B cell (primary cell): ENCODE measurements at regions not wholly inside any gene's neighbourhood (a gene's known extent, or its start where the extent isn't known, plus 50 kb on each side); places are given as distances from the start of the nearest gene placed in this dataset.

Experiments
- ATAC-seq: fragments of 200-7000 bp; cut with Tn5 transposase; one replicate; pipeline ENCODE4 v1.10.0; 2021; ENCODE audit warnings: low read depth, mild to moderate bottlenecking, moderate number of reproducible peaks, moderate library complexity
- CTCF ChIA-PET: fragments of 350-600 bp; sonication (Branson Sonifier 250); formaldehyde crosslinking; loops from one replicate; lab custom pipeline; 2021; ENCODE audit warnings: antibody characterized with exemption, inconsistent platforms; lab: Charles Lee
- POLR2A ChIA-PET: fragments of 350-600 bp; sonication (Branson Sonifier 250); formaldehyde crosslinking; loops from one replicate; lab custom pipeline; 2021; ENCODE audit warnings: antibody characterized with exemption; lab: Charles Lee
- DNase-seq: peaks from one replicate; pipeline ENCODE4 v3.0.0; 2013
- H2AFZ ChIP-seq: 2 replicates; pipeline ENCODE4 v1.6.1; 2012; ENCODE audit warnings: mild to moderate bottlenecking, low read depth, low read length; ENCODE audit not compliant: insufficient read depth, poor library complexity, severe bottlenecking
- H3K27ac ChIP-seq, 2 donors: 1 replicate in 1 of 2; 2 replicates in 1 of 2; pipeline ENCODE4 v1.5.1; 2012 to 2013; ENCODE audit warnings: low read length in 2 of 2, mild to moderate bottlenecking in 2 of 2, moderate library complexity in 1 of 2
- H3K27me3 ChIP-seq, 4 experiments: fragments of 200-600 bp in 1 of 4; sonication (generic) in 1 of 4; replicated peaks in 1 of 4; 1 replicate in 2 of 4; 2 replicates in 2 of 4; pipeline versions ENCODE4 v1.6.1 to v1.7.0; 2013 to 2016; ENCODE audit warnings: low read length in 3 of 4, mild to moderate bottlenecking in 2 of 4, mixed read lengths in 1 of 4, moderate library complexity in 1 of 4; ENCODE audit not compliant: insufficient read depth in 4 of 4, control insufficient read depth in 3 of 4; ENCODE audit errors: control extremely low read depth in 1 of 4
- H3K36me3 ChIP-seq, 2 experiments: replicated peaks in 1 of 2; 1 replicate in 1 of 2; 2 replicates in 1 of 2; pipeline versions ENCODE4 v1.6.1 to v1.7.1; 2013; ENCODE audit warnings: low read length in 1 of 2; ENCODE audit not compliant: insufficient read depth in 2 of 2, control insufficient read depth in 1 of 2; ENCODE audit errors: control extremely low read depth in 1 of 2, extremely low read depth in 1 of 2
- H3K4me1 ChIP-seq, 2 donors: fragments of 200-600 bp in 1 of 2; sonication (generic) in 1 of 2; 1 replicate in 1 of 2; 2 replicates in 1 of 2; pipeline versions ENCODE4 v1.5.1 to v1.6.1; 2013 to 2017; ENCODE audit warnings: low read length in 2 of 2; ENCODE audit not compliant: control insufficient read depth in 2 of 2, insufficient read depth in 2 of 2
- H3K4me2 ChIP-seq: replicated peaks from 2 replicates; pipeline ENCODE3; 2012; ENCODE audit warnings: mild to moderate bottlenecking, low read depth, low read length; ENCODE audit not compliant: poor library complexity, severe bottlenecking
- H3K4me3 ChIP-seq, 5 experiments: fragments of 200-600 bp in 1 of 5; sonication (generic) in 1 of 5; 1 replicate in 3 of 5; 2 replicates in 2 of 5; pipeline versions ENCODE4 v1.5.1 to v1.7.0; 2011 to 2016; ENCODE audit warnings: low read length in 4 of 5, mild to moderate bottlenecking in 4 of 5, low read depth in 2 of 5, control low read depth in 1 of 5, moderate library complexity in 1 of 5; ENCODE audit not compliant: insufficient read depth in 1 of 5; ENCODE audit errors: control extremely low read depth in 1 of 5, extremely low read depth in 1 of 5
- H3K79me2 ChIP-seq: fragments of 200-600 bp; sonication (generic); one replicate; pipeline ENCODE4 v1.6.0; 2016; ENCODE audit warnings: low read length; ENCODE audit not compliant: control insufficient read depth, insufficient read depth
- H3K9ac ChIP-seq: fragments of 200-600 bp; sonication (generic); 2 replicates; pipeline ENCODE4 v1.6.1; 2017; ENCODE audit warnings: mild to moderate bottlenecking, low read length, moderate library complexity
- H3K9me3 ChIP-seq, 3 donors: one replicate each; pipeline versions ENCODE4 v1.6.1 to v1.7.1; 2013; ENCODE audit warnings: low read length in 2 of 3; ENCODE audit not compliant: control insufficient read depth in 2 of 3, insufficient read depth in 1 of 3; ENCODE audit errors: control extremely low read depth in 1 of 3
- H4K20me1 ChIP-seq: 2 replicates; pipeline ENCODE4 v1.6.0; 2012; ENCODE audit warnings: mild to moderate bottlenecking, low read length; ENCODE audit not compliant: insufficient read depth, control insufficient read depth, poor library complexity, severe bottlenecking
- H3K27ac Mint-ChIP-seq: one replicate; pipeline ENCODE4 v1.8.0; 2021; ENCODE audit warnings: mixed read lengths
- H3K27me3 Mint-ChIP-seq: one replicate; pipeline ENCODE4 v1.8.0; 2021; ENCODE audit warnings: mixed read lengths
- H3K4me1 Mint-ChIP-seq: one replicate; pipeline ENCODE4 v1.8.0; 2021; ENCODE audit warnings: mixed read lengths
- H3K4me3 Mint-ChIP-seq: one replicate; pipeline ENCODE4 v1.8.0; 2021; ENCODE audit warnings: mixed read lengths
- H3K9me3 Mint-ChIP-seq: one replicate; pipeline ENCODE4 v1.8.0; 2022; ENCODE audit warnings: mixed read lengths; ENCODE audit not compliant: insufficient read depth
- CTCF ChIP-seq: fragments of 200-600 bp; IDR thresholded peaks from one replicate; pipeline ENCODE4 v1.8.0; 2022; ENCODE audit warnings: antibody characterized with exemption, mild to moderate bottlenecking
- EZH2 ChIP-seq: IDR thresholded peaks from 2 replicates; pipeline ENCODE4 v1.6.1; 2012; ENCODE audit warnings: borderline replicate concordance, low read depth, mild to moderate bottlenecking, moderate library complexity, low read length; ENCODE audit not compliant: insufficient read depth, poor library complexity, severe bottlenecking
- WGBS: methylation state at CpG from one replicate; pipeline ENCODE4 v1.1.5; 2013; ENCODE audit warnings: missing lambda C conversion rate; ENCODE audit not compliant: insufficient coverage; 5-methylcytosine and 5-hydroxymethylcytosine counted together
- intact Hi-C: fragments of 100-400 bp; cut with micrococcal nuclease; formaldehyde crosslinking; loops from one replicate; pipeline ENCODE4 v1.10.0; 2022

GRCh38 chr18:2337552-2338141, 233.7 kb downstream of the METTL4 start:
- Histone ChIP-seq H3K36me3 (no peaks in the 10 kb centered on the region), H3K79me2 (no peaks in the 10 kb centered on the region), H3K4me2 (no peak overlapping the region), H3K4me3 (no peak overlapping the region), H3K9ac (no peak overlapping the region), H4K20me1 (no peaks in the 10 kb centered on the region), H3K27me3 (peaks cover 0 to 4% (median 0%) of the 10 kb centered on the region in 4 experiments), H3K9me3 (no peaks in the 10 kb centered on the region), H3K4me1 (no peaks in the 10 kb centered on the region), H2AFZ (no peak overlapping the region), H3K27ac (no peak overlapping the region)
- CTCF ChIA-PET = interaction anchor here (1.1 to 6.5 kb wide), 5 partner anchors 25 to 210 kb away, joined by 3 to 89 read pairs (median 4); no protein-coding TSS in a partner anchor
- TF ChIP-seq EZH2 (no peak), CTCF (peak; percentile 76)
- peak; percentile 52 for DNase-seq
- intact Hi-C loops = loop anchor here (1.0 kb wide), 1 partner anchor 210 kb away; no protein-coding TSS in a partner anchor
- H3K27me3 Mint-ChIP-seq = peaks cover 33% of the 10 kb centered on the region
- peak; percentile 54 for ATAC-seq
- H3K4me3 Mint-ChIP-seq = no peak overlapping the region
- POLR2A ChIA-PET = no interaction called here
- no peak overlapping the region for H3K27ac Mint-ChIP-seq
- no CpG with 5 or more reads among the region's 7 CpGs for WGBS
- H3K4me1 Mint-ChIP-seq = no peaks in the 10 kb centered on the region
- H3K9me3 Mint-ChIP-seq = no peaks in the 10 kb centered on the region

GRCh38 chr18:2338601-2339000, 232.7 kb downstream of the METTL4 start:
- ChIA-PET POLR2A (no interaction called here), CTCF (interaction anchor here (0.9 to 6.5 kb wide), 4 partner anchors 196 to 209 kb away, joined by 3 to 89 read pairs (median 25); no protein-coding TSS in a partner anchor)
- Histone ChIP-seq H3K36me3 (no peaks in the 10 kb centered on the region), H3K9ac (no peak overlapping the region), H3K4me1 (no peaks in the 10 kb centered on the region), H3K9me3 (no peaks in the 10 kb centered on the region), H3K27ac (no peak overlapping the region), H3K79me2 (no peaks in the 10 kb centered on the region), H2AFZ (no peak overlapping the region), H4K20me1 (no peaks in the 10 kb centered on the region), H3K27me3 (peaks cover 0 to 4% (median 0%) of the 10 kb centered on the region in 4 experiments), H3K4me3 (no peak overlapping the region), H3K4me2 (no peak overlapping the region)
- ATAC-seq (no peak), DNase-seq (no peak)
- 0% methylated on average over 1 of the region's 3 CpGs for WGBS
- Mint-ChIP-seq H3K27ac (no peak overlapping the region), H3K4me1 (no peaks in the 10 kb centered on the region), H3K9me3 (no peaks in the 10 kb centered on the region), H3K4me3 (no peak overlapping the region), H3K27me3 (peaks cover 26% of the 10 kb centered on the region)
- TF ChIP-seq CTCF = no peak
- TF ChIP-seq EZH2 = no peak
- intact Hi-C loops = no loop called here
